ENCODE measurements at regions not wholly inside any gene's neighbourhood (a gene's known extent, or its start where the extent isn't known, plus 50 kb on each side); places are given as distances from the start of the nearest gene placed in this dataset.
A peak's percentile ranks its signal among the peaks of the same experiment; 100 is the strongest.

- TF ChIP-seq FOXM1 (CRISPR knock-in tag; IDR thresholded peaks at IDR 0.05) (no peak), ZBTB25 (CRISPR knock-in tag; IDR thresholded peaks at IDR 0.05) (0 out of 2 replicates have a peak, but pooled peaks have one; percentile 21), SSRP1 (CRISPR knock-in tag; IDR thresholded peaks at IDR 0.05) (0 out of 2 replicates have a peak, but pooled peaks have one; percentile 35), NFAT5 (CRISPR knock-in tag; IDR thresholded peaks at IDR 0.05) (no peak), SAP130 (CRISPR knock-in tag; IDR thresholded peaks at IDR 0.05; ENCODE audit: low read depth) (0 out of 2 replicates have a peak, but pooled peaks have one; percentile 20), SALL1 (CRISPR knock-in tag; IDR thresholded peaks at IDR 0.05) (peak; percentile 29; the same call in 1 of the 2 replicates), SOX6 (IDR thresholded peaks at IDR 0.05) (no peak), SOX6 (CRISPR knock-in tag; IDR thresholded peaks at IDR 0.05) (peak; percentile 87), HCFC1 (IDR thresholded peaks at IDR 0.05; ENCODE audit: low read depth, low read length) (no peak), FOXA3 (CRISPR knock-in tag; IDR thresholded peaks at IDR 0.05) (peak; percentile 60; the same call in 1 of the 2 replicates), HDAC2 (CRISPR knock-in tag; IDR thresholded peaks at IDR 0.05) (peak; percentile 33; the same call in 1 of the 2 replicates), HNF4A (CRISPR knock-in tag; IDR thresholded peaks at IDR 0.05) (peak; percentile 88), ZNF644 (CRISPR knock-in tag; IDR thresholded peaks at IDR 0.05; ENCODE audit: low read depth) (peak; percentile 73; the same call in 1 of the 2 replicates), EP300 (IDR thresholded peaks at IDR 0.05; ENCODE audit: low read depth in 2 of 2, low read length in 2 of 2) (peak in 1 of 2 experiments; percentile 87; a peak in 2 of 4 replicates), EP300 (CRISPR knock-in tag; IDR thresholded peaks at IDR 0.05; ENCODE audit: borderline replicate concordance) (no peak), RERE (CRISPR knock-in tag; IDR thresholded peaks at IDR 0.05; ENCODE audit: low read depth) (0 out of 2 replicates have a peak, but pooled peaks have one; percentile 18)
These were observed 86.7 kb upstream of the NRIP1 start (continued) for GRCh38 chr21:15151385-15152103.
